ENCODE measurements at regions not wholly inside any gene's neighbourhood (a gene's known extent, or its start where the extent isn't known, plus 50 kb on each side); places are given as distances from the start of the nearest gene placed in this dataset.

DNA sequence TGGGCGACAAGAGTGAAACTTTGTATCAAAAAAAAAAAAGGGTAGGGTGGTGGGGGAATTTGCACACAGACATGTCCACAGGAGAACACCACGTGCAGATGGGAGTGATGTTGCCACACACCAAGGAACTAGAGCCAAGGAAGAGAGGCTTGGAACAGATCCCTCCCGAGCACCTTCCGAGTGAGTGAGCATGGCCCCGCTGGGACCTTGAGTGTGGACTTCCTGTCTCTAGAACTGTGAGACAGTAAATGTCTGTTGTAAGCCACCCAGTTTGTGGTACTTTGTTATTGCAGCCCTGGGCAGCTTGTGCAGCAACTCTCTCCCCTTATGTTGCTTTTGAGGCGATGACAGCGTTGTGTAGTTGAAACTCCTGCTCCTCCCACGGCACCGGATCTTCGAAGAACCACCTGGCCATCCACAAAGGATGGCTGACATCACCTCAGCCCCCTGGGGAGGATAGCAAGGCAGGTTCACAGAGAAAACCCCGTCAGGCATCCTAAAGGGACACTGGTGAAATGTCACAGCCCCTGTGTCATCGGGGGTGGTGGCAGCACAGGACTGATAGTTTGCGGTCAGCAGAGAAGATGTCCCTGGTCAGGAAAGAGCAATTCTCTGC, 54.7 kb upstream of the PLEKHG3 start:
- Histone ChIP-seq H3K4me1 (ENCODE audit: insufficient read depth, low read length) (peaks cover 56% of the 10 kb centered on the region), H3K27ac (ENCODE audit: extremely low read length, insufficient read depth, low read length) (no peak overlapping the region), H3K27me3 (ENCODE audit: control insufficient read depth in 1 of 2, insufficient read depth in 2 of 2, low read length in 2 of 2) (peaks cover 0 to 4% of the 10 kb centered on the region in 2 experiments; a peak in 2 of 5 replicates), H2AFZ (ENCODE audit: low read length) (no peak overlapping the region), H3K79me2 (ENCODE audit: insufficient read depth, low read length) (no peaks in the 10 kb centered on the region), H3K4me2 (ENCODE audit: low read depth, low read length) (peak overlapping the region; percentile 63), H3K9me3 (ENCODE audit: low read length) (no peaks in the 10 kb centered on the region), H4K20me1 (ENCODE audit: insufficient read depth, low read length) (no peaks in the 10 kb centered on the region), H3K9ac (ENCODE audit: insufficient read depth, low read depth, low read length) (no peak overlapping the region), H3K36me3 (replicated peaks in 1 of 2; ENCODE audit: control insufficient read depth in 1 of 2, insufficient read depth in 2 of 2, low read length in 2 of 2) (no peaks in the 10 kb centered on the region), H3K4me3 (replicated peaks in 1 of 3; ENCODE audit: insufficient read depth in 1 of 3, low read depth in 2 of 3, low read length in 3 of 3) (no peak overlapping the region)
- TF ChIP-seq ARNT (IDR thresholded peaks at IDR 0.05): no peak
- TF ChIP-seq ZBTB26 (CRISPR knock-in tag; IDR thresholded peaks at IDR 0.05; ENCODE audit: borderline replicate concordance): 0 out of 2 replicates have a peak, but pooled peaks have one; percentile 13
- TF ChIP-seq ZFP91 (CRISPR knock-in tag; IDR thresholded peaks at IDR 0.05; ENCODE audit: borderline replicate concordance): no peak
- FAIRE-seq: no peak
- ATAC-seq: no peak; the same call in 1 of the 3 replicates
- in situ Hi-C loops (cut with HindIII; ENCODE audit: extremely low pct_ligation_motif_present, low pct_unique_long_range_greater_than_20kb) (no loop called here), intact Hi-C loops (cut with micrococcal nuclease; ENCODE audit: unreplicated experiment) (no loop called here)
- ChIA-PET CTCF (ENCODE audit: low intra/inter-chr PET ratio, low total read pairs) (no interaction called here), POLR2A (no interaction called here)
- 21% methylated on average over 8 of the region's 13 CpGs for WGBS (ENCODE audit: low lambda C conversion rate)
- BruUV-seq (replicated peaks): TSS peak; percentile 80
- DNase-seq (ENCODE audit: low spot score): no peak

DNA sequence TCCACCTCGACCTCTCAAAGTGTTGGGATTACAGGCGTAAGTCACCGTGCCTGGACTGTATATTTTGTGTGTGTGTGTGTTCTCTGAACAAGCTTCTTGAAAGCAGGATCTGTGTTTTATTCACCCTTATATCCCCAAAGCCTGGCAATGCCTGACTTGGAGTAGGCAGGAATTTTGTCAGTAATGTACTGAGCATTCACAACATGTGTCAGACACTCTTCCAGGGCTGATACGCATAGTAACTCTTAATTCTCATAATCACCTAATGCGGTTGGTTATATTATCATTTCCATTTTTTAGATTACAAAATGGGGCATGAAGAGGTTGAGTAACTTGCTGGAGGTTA, 50.4 kb upstream of the PLEKHG3 start:
- 75% methylated on average over 5 of the region's 5 CpGs for WGBS (ENCODE audit: low lambda C conversion rate)
- H3K4me3 ChIP-seq (replicated peaks in 1 of 3; ENCODE audit: insufficient read depth in 1 of 3, low read depth in 2 of 3, low read length in 3 of 3): no peak overlapping the region; a peak in 1 of 6 replicates
- H3K4me2 ChIP-seq (ENCODE audit: low read depth, low read length): peak overlapping the region; percentile 65
- CTCF ChIA-PET (ENCODE audit: low intra/inter-chr PET ratio, low total read pairs): no interaction called here
- FAIRE-seq (no peak), DNase-seq (ENCODE audit: low spot score) (no peak), ATAC-seq (no peak)
- H3K9me3 ChIP-seq (ENCODE audit: low read length): no peaks in the 10 kb centered on the region
- H2AFZ ChIP-seq (ENCODE audit: low read length): no peak overlapping the region
- H3K9ac ChIP-seq (ENCODE audit: insufficient read depth, low read depth, low read length): no peak overlapping the region
- no peaks in the 10 kb centered on the region for H3K36me3 ChIP-seq (replicated peaks in 1 of 2; ENCODE audit: control insufficient read depth in 1 of 2, insufficient read depth in 2 of 2, low read length in 2 of 2)
- peak overlapping the region; percentile 57 for H3K27ac ChIP-seq (ENCODE audit: extremely low read length, insufficient read depth, low read length)
- intact Hi-C loops (cut with micrococcal nuclease; ENCODE audit: unreplicated experiment): no loop called here
- no peaks in the 10 kb centered on the region for H3K79me2 ChIP-seq (ENCODE audit: insufficient read depth, low read length)
- in situ Hi-C loops (cut with HindIII; ENCODE audit: extremely low pct_ligation_motif_present, low pct_unique_long_range_greater_than_20kb): loop anchor here (25.0 kb wide), 1 partner anchor 233 kb away; the partner anchor contains the start of gene SPTB
- no peaks in the 10 kb centered on the region for H4K20me1 ChIP-seq (ENCODE audit: insufficient read depth, low read length)
- H3K27me3 ChIP-seq (ENCODE audit: control insufficient read depth in 1 of 2, insufficient read depth in 2 of 2, low read length in 2 of 2): peaks cover 0 to 4% of the 10 kb centered on the region in 2 experiments; a peak in 2 of 5 replicates
- no TSS peak for BruUV-seq (replicated peaks)
- peaks cover 34% of the 10 kb centered on the region for H3K4me1 ChIP-seq (ENCODE audit: insufficient read depth, low read length)
- POLR2A ChIA-PET: no interaction called here
- TF ChIP-seq MAFG (CRISPR knock-in tag; IDR thresholded peaks at IDR 0.05) (no peak), ZNF562 (CRISPR knock-in tag; IDR thresholded peaks at IDR 0.05; ENCODE audit: borderline replicate concordance) (no peak), ARID2 (CRISPR knock-in tag; IDR thresholded peaks at IDR 0.05; ENCODE audit: borderline replicate concordance) (no peak), ZNF292 (CRISPR knock-in tag; IDR thresholded peaks at IDR 0.05; ENCODE audit: borderline replicate concordance, low read depth) (no peak), RFX5 (IDR thresholded peaks at IDR 0.05; ENCODE audit: low read depth, low read length) (no peak), ZNF605 (CRISPR knock-in tag; IDR thresholded peaks at IDR 0.05) (no peak), ZFP37 (CRISPR knock-in tag; IDR thresholded peaks at IDR 0.05; ENCODE audit: borderline replicate concordance) (no peak), GABPB1 (CRISPR knock-in tag; IDR thresholded peaks at IDR 0.05) (no peak), SRSF4 (IDR thresholded peaks at IDR 0.05; ENCODE audit: low read depth, low read length, poor library complexity, severe bottlenecking) (no peak)
